ENCODE measurements at regions not wholly inside any gene's neighbourhood (a gene's known extent, or its start where the extent isn't known, plus 50 kb on each side); places are given as distances from the start of the nearest gene placed in this dataset.

DNA sequence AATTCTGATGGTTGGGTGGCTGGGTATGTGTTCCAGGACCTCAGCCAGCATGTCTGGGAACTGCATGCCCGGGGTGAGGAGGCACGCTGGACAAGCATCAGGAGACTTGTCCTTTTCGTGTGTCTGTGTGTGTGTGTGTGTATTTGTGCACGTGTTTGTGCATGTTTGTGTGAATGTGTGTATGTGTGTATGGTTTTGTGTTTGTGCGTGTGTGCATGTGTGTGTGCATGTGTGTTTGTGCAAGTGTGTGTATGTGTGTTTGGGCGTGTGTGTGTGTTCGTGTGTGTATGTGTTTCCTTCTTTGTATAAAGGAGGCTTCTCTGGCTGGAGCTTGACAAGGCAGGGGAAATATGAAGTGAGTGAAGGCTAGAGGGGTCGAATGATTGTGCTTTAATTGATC lies 491.5 kb downstream of the IRX1 start:
- TF ChIP-seq, protein P1, sequence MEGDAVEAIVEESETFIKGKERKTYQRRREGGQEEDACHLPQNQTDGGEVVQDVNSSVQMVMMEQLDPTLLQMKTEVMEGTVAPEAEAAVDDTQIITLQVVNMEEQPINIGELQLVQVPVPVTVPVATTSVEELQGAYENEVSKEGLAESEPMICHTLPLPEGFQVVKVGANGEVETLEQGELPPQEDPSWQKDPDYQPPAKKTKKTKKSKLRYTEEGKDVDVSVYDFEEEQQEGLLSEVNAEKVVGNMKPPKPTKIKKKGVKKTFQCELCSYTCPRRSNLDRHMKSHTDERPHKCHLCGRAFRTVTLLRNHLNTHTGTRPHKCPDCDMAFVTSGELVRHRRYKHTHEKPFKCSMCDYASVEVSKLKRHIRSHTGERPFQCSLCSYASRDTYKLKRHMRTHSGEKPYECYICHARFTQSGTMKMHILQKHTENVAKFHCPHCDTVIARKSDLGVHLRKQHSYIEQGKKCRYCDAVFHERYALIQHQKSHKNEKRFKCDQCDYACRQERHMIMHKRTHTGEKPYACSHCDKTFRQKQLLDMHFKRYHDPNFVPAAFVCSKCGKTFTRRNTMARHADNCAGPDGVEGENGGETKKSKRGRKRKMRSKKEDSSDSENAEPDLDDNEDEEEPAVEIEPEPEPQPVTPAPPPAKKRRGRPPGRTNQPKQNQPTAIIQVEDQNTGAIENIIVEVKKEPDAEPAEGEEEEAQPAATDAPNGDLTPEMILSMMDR (IDR thresholded peaks at IDR 0.05) = no peak
- TF ChIP-seq ZFX (IDR thresholded peaks at IDR 0.05; ENCODE audit: borderline replicate concordance) = no peak

All from 22Rv1 (cell line).